ENCODE measurements at regions not wholly inside any gene's neighbourhood (a gene's known extent, or its start where the extent isn't known, plus 50 kb on each side); places are given as distances from the start of the nearest gene placed in this dataset.

DNA sequence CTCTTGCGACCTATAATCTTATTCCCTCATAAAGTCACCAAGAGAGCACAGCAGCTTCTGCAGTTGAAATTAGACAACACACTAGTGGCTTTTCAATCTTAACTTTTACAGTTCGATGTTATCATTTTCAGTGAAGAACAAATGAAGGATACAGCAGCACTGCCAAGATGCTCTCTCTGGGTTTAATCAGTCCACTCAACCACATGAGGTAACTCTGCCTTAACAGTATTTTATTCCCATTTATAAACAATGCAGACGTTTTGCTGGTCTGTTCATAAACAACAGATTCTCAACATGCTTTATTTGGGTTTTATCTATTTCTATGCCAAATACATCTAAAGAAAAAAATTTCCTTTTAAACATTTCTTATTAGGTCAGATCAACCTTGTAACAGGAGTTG lies 646.0 kb upstream of the FAM241A start:
- DNase-seq: no peak
- Mint-ChIP-seq H3K4me1 (ENCODE audit: low read depth) (no peaks in the 10 kb centered on the region), H3K4me3 (no peak overlapping the region), H3K27me3 (ENCODE audit: low read depth) (no peaks in the 10 kb centered on the region), H3K36me3 (ENCODE audit: insufficient read depth) (no peaks in the 10 kb centered on the region), H3K9me3 (no peaks in the 10 kb centered on the region)
- ATAC-seq: no peak

DNA sequence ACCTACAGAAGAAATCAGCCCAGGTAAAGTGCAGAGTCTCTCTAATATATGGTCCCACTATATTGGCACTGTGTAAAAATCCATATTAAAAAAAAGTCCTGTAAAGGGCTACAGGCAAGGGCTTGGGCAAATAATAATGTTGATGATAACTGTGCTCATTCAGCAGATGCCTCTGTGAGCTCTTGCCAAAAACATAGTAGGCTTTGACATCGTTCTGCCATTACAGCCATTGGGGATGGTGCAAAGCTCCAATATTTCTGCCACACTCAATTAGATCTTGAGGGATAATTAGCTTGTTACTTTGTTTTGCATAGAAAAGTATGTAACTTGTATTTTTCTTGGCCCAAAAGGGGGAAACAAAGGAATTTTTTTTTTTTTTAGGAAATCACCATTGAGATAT lies 645.5 kb upstream of the FAM241A start:
- Mint-ChIP-seq H3K4me1 (ENCODE audit: low read depth) (no peaks in the 10 kb centered on the region), H3K9me3 (no peaks in the 10 kb centered on the region), H3K4me3 (no peak overlapping the region), H3K27me3 (ENCODE audit: low read depth) (no peaks in the 10 kb centered on the region), H3K36me3 (ENCODE audit: insufficient read depth) (no peaks in the 10 kb centered on the region)
- ATAC-seq (no peak), DNase-seq (no peak)

DNA sequence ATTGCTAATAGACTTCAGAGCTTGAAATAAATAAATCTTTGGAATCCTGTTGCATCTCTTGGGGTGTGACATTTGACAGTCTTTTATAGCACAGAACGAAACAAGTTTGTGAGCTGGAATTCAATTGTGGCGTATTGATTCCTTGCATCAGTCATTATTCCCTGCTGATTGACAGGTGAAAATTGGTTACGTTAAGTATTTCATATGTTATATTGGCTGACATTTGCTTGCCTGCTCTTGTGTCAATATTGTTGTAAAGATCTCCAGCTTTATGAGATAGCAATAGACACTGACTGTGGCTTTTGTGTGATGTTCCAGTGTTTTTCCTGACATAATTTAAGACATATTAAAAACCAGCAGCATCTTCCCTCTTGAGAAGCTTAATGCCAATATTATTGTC lies 644.4 kb upstream of the FAM241A start:
- ATAC-seq: no peak

DNA sequence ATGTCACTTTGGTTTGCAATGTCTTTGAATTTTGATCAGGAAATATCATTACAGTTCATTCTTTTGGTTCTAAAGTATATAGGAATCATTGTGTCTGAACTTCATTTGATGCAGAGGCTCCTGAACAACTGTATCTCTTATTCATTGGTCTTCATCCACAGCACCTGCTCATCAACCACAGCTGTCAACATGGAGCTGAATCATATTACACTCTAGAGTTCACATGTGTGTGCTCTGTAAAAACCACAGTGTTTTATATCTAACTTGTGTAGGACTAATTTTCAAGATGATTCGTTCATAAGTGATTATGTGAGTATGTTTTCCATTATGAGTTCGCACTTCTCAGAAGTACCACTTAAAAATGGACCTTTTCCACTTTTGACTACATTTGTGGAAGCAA lies 643.3 kb upstream of the FAM241A start:
- no peaks in the 10 kb centered on the region for H3K36me3 Mint-ChIP-seq (ENCODE audit: insufficient read depth)
- H3K4me1 Mint-ChIP-seq (ENCODE audit: low read depth): no peaks in the 10 kb centered on the region
- no peak for DNase-seq
- no peaks in the 10 kb centered on the region for H3K27me3 Mint-ChIP-seq (ENCODE audit: low read depth)
- no peak overlapping the region for H3K4me3 Mint-ChIP-seq
- no peaks in the 10 kb centered on the region for H3K9me3 Mint-ChIP-seq
- ATAC-seq: no peak

More for the DNA sequence above, 644.4 kb upstream of the FAM241A start:
- DNase-seq: no peak
- Mint-ChIP-seq H3K27me3 (ENCODE audit: low read depth) (no peaks in the 10 kb centered on the region), H3K9me3 (no peaks in the 10 kb centered on the region), H3K4me3 (no peak overlapping the region), H3K36me3 (ENCODE audit: insufficient read depth) (no peaks in the 10 kb centered on the region), H3K4me1 (ENCODE audit: low read depth) (no peaks in the 10 kb centered on the region)

DNA sequence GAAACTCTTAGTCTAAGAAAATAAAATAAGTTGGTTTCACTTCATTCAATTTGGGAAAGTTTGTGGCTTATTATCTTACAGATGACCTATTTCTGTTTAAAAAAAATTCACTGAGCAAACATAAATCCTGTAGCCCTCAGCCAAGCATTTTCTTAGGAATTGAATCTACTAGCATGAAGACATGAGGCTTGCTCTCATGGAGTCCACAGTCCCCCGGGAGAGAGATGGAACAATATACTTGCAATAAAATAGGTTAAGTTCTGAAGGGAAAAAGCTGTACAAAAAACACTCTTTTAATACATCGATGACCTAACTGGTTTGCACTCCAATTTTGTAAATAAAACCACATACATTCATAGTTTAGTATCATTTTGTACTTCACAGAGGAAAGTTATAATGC lies 642.6 kb upstream of the FAM241A start:
- Mint-ChIP-seq H3K4me3 (no peak overlapping the region), H3K9me3 (no peaks in the 10 kb centered on the region), H3K36me3 (ENCODE audit: insufficient read depth) (no peaks in the 10 kb centered on the region), H3K4me1 (ENCODE audit: low read depth) (no peaks in the 10 kb centered on the region), H3K27me3 (ENCODE audit: low read depth) (no peaks in the 10 kb centered on the region)
- DNase-seq (no peak), ATAC-seq (no peak)

DNA sequence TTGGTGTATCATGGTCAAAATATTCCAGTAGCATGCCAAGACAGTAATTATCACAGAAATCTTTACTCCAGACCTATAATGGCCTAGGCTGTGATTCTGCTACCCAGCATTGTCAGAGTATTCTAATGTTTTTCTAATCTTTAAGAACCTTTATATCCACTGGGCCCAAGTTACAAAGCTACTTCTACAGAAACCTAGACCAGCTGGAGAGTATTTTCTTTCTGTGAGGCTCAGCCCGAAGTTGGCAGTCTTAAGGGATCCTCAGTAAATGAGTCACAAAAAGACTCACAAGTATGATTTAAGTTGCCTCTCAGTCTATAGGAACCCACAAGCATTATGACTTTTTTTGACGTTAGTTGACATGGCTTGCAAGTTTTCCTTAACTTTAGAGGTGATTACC lies 638.5 kb upstream of the FAM241A start:
- Mint-ChIP-seq H3K9me3 (peaks cover 6% of the 10 kb centered on the region), H3K4me1 (ENCODE audit: low read depth) (no peaks in the 10 kb centered on the region), H3K27me3 (ENCODE audit: low read depth) (no peaks in the 10 kb centered on the region), H3K4me3 (no peak overlapping the region), H3K36me3 (ENCODE audit: insufficient read depth) (no peaks in the 10 kb centered on the region)
- DNase-seq (no peak), ATAC-seq (no peak)

DNA sequence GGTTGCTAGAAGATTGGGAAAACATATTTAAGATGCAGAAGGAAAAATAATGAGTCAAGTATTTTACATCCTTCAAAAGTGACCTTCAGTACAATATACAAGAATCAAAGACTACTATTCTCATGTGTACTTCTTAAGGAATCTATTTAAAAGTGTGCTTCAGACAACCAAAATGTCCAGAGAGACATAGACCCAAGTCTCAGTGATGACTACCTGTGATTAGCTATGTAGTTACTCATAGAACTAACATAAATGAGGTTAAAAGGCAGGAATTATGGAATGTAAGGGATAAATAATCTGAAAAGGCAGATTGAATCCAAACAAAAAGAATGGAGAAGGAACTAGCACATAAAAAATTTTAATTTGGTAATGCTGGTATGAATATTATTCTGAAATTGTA lies 634.7 kb upstream of the FAM241A start:
- ATAC-seq (no peak), DNase-seq (no peak)
- Mint-ChIP-seq H3K36me3 (ENCODE audit: insufficient read depth) (no peaks in the 10 kb centered on the region), H3K9me3 (peaks cover 16% of the 10 kb centered on the region), H3K4me3 (no peak overlapping the region), H3K27me3 (ENCODE audit: low read depth) (no peaks in the 10 kb centered on the region), H3K4me1 (ENCODE audit: low read depth) (no peaks in the 10 kb centered on the region)

DNA sequence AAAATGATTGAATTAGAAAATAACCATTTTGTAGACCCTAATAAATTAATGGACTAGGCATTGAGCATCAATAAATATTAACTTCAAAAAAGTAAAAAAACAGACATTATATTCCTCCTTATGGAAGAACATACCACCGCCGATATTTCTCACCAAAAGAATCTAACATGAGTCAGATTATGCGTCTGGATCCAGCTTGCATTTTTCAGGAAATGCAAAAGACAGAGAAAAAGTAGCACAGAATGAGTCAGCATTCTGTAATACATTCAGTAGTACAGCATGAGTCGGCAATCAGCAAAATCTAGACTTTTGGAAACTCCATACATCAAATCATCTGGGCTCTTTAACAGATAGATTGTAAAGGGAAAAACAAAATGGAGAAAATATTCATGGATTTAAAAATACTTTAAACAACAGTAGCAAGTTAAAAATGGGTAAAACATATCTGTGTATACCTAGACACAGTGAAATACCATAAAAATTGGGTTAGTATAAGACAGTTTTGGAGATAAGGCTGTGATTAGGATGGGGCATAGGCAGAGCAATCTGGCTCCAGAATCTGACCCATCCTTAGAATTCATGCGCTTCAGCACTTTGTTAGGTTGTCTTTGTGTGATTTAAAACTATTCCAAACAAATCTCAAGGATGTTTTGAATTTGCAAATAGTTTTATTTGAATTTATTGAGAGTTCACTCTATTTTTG lies 633.0 kb upstream of the FAM241A start:
- H3K4me1 Mint-ChIP-seq (ENCODE audit: low read depth): no peaks in the 10 kb centered on the region
- H3K36me3 Mint-ChIP-seq (ENCODE audit: insufficient read depth): no peaks in the 10 kb centered on the region
- ATAC-seq (no peak), DNase-seq (no peak)
- peaks cover 16% of the 10 kb centered on the region for H3K9me3 Mint-ChIP-seq
- H3K4me3 Mint-ChIP-seq: no peak overlapping the region
- no peaks in the 10 kb centered on the region for H3K27me3 Mint-ChIP-seq (ENCODE audit: low read depth)

DNA sequence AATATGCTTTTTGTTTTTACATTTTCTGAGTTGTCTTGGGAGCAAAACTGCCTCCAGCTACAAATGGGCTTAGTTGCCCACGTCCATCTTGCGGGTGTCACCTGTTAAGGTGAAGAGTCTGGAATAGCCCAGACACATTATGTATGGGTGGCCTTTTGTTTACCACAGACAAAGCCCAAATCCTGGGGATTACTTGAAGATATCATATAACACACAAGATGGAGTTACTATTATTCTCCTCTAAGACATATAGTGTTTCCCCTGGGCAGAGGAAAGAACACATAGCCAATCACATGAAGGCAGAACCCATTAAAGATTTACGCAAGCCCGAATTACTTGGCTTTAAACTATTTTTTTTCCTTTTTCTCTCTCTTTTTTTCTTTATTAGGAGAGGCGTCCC lies 625.6 kb upstream of the FAM241A start:
- no peak overlapping the region for H3K4me3 Mint-ChIP-seq
- ATAC-seq (no peak), DNase-seq (no peak)
- no peaks in the 10 kb centered on the region for H3K36me3 Mint-ChIP-seq (ENCODE audit: insufficient read depth)
- peaks cover under 1% of the 10 kb centered on the region for H3K9me3 Mint-ChIP-seq
- no peaks in the 10 kb centered on the region for H3K4me1 Mint-ChIP-seq (ENCODE audit: low read depth)
- no peaks in the 10 kb centered on the region for H3K27me3 Mint-ChIP-seq (ENCODE audit: low read depth)

DNA sequence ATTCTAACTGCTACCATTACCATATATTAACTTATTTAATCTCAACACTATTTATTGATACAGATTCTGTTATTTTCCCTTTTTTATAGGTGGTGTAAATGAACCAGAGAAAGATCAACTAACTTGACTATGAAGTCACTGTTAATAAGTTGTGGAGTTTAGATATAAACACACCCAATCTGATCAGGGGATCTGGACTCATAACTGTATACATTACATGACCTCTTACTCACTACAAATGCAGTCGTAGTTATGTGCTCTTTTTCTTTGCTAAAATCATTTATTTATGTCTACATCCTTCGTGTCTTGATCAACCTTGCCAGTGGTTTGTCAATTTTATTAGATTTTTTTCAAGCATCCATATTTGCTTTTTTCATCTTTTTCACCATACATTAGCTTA lies 614.8 kb upstream of the FAM241A start:
- DNase-seq: no peak

DNA sequence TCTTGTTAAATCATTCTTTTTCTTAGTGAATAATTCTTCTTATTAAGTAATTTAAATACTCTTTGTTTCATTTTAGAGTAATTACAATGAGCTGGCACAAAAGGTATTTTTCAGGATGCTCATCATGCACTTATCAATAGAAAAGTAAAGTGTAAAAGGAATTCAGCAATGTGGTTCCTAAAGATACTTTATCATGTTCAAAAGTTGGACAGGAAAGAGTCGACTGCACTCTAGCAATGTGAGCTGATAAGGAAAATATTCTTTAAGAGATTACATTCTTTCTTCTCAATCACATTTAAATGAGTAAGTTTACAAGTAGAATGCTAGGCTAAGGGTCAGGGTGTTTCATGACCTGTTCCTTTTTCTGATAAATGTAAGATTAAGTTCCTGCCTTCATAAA lies 609.5 kb upstream of the FAM241A start:
- Mint-ChIP-seq H3K9me3 (peaks cover 8% of the 10 kb centered on the region), H3K4me1 (ENCODE audit: low read depth) (no peaks in the 10 kb centered on the region), H3K36me3 (ENCODE audit: insufficient read depth) (no peaks in the 10 kb centered on the region)

More for the DNA sequence above, 614.8 kb upstream of the FAM241A start:
- ATAC-seq: no peak
- H3K9me3 Mint-ChIP-seq: peaks cover 10% of the 10 kb centered on the region
- no peaks in the 10 kb centered on the region for H3K27me3 Mint-ChIP-seq (ENCODE audit: low read depth)
- no peaks in the 10 kb centered on the region for H3K36me3 Mint-ChIP-seq (ENCODE audit: insufficient read depth)
- no peaks in the 10 kb centered on the region for H3K4me1 Mint-ChIP-seq (ENCODE audit: low read depth)
- H3K4me3 Mint-ChIP-seq: no peak overlapping the region

DNA sequence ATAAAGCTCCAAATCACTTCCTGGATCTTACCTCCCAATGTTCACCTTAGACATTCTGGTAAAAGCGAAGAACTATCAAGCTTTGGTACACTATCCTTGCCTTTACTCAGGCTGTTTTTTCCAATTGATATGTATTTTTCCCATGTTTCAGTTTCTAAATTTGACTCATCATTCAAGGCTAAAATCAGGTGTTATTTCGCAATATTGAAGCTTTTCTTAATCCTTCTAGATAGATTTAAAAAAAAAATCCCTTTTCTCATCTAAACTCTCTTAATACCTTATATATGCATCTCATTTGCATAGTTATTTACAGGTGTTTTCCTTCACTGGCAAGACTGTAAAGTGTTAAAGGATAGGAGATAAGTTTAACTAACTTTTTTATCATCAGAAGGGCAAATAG lies 608.1 kb upstream of the FAM241A start:
- ATAC-seq (no peak), DNase-seq (no peak)
- Mint-ChIP-seq H3K36me3 (ENCODE audit: insufficient read depth) (no peaks in the 10 kb centered on the region), H3K27me3 (ENCODE audit: low read depth) (no peaks in the 10 kb centered on the region), H3K4me3 (no peak overlapping the region), H3K9me3 (peaks cover 8% of the 10 kb centered on the region), H3K4me1 (ENCODE audit: low read depth) (no peaks in the 10 kb centered on the region)

More for the DNA sequence above, 609.5 kb upstream of the FAM241A start:
- no peak for ATAC-seq
- DNase-seq: no peak
- H3K27me3 Mint-ChIP-seq (ENCODE audit: low read depth): no peaks in the 10 kb centered on the region
- H3K4me3 Mint-ChIP-seq: no peak overlapping the region

DNA sequence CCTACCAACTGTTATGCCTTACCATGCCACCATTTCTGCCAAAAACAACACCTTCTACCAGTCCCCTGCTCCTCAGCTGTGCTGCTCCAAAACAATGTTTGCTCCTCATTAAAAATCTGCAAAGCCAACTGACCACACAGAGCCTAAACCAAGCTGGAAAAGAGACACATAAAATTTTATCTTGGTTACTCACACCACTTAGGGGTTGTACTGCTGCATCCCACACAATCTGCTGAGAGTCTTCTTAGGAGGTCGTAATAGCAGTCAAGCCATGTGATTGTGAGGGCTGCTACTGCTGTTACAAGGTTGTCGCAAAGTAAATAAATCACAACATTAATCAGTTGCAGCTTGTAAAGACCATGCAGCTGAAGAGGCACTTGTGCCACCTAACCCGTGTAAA lies 607.4 kb upstream of the FAM241A start:
- no peak for DNase-seq
- H3K9me3 Mint-ChIP-seq: peaks cover 8% of the 10 kb centered on the region
- no peaks in the 10 kb centered on the region for H3K4me1 Mint-ChIP-seq (ENCODE audit: low read depth)
- no peak overlapping the region for H3K4me3 Mint-ChIP-seq
- H3K27me3 Mint-ChIP-seq (ENCODE audit: low read depth): no peaks in the 10 kb centered on the region
- no peaks in the 10 kb centered on the region for H3K36me3 Mint-ChIP-seq (ENCODE audit: insufficient read depth)
- ATAC-seq: no peak

DNA sequence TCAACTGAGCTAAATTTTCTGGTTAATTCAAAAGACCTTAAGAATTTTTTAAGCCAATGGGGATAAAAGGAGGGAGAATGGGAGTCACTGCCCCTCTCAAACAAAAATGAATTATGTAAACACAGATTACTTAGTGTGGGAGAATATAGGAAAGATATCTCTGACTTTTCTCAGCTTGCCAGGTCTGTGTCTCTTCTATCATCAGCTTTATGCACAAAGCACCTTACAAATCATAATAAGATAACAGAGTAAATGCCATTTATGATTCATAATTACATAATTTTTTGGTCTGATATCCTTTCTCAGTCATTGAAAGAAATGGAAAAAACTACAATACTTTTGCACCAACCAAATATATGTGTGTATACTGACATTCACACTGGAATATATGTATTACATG lies 604.6 kb upstream of the FAM241A start:
- ATAC-seq (no peak), DNase-seq (no peak)
- no peaks in the 10 kb centered on the region for H3K27me3 Mint-ChIP-seq (ENCODE audit: low read depth)
- H3K4me3 Mint-ChIP-seq: no peak overlapping the region
- H3K9me3 Mint-ChIP-seq: peaks cover 8% of the 10 kb centered on the region
- H3K36me3 Mint-ChIP-seq (ENCODE audit: insufficient read depth): no peaks in the 10 kb centered on the region
- H3K4me1 Mint-ChIP-seq (ENCODE audit: low read depth): no peaks in the 10 kb centered on the region

DNA sequence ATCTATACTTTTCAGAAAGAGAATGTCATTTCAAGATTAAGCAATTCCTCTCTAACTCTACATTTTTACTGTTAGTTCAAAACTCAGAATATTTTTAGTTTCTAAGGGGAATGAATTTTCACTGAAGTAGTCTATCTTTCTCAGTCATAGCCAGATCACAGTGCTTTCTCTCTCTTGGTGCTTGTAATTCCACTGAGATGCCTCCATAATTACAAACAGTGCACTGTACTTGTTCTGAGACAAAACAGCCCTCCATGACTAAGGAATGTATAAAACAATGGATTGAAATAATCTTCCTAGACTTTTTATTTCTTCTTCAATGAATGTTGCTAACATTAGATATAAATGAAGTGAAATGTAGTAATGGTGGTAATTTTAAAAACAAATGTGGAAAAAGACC lies 603.2 kb upstream of the FAM241A start:
- Mint-ChIP-seq H3K4me3 (no peak overlapping the region), H3K4me1 (ENCODE audit: low read depth) (no peaks in the 10 kb centered on the region), H3K27me3 (ENCODE audit: low read depth) (no peaks in the 10 kb centered on the region), H3K36me3 (ENCODE audit: insufficient read depth) (no peaks in the 10 kb centered on the region), H3K9me3 (peaks cover 8% of the 10 kb centered on the region)
- DNase-seq (no peak), ATAC-seq (no peak)

DNA sequence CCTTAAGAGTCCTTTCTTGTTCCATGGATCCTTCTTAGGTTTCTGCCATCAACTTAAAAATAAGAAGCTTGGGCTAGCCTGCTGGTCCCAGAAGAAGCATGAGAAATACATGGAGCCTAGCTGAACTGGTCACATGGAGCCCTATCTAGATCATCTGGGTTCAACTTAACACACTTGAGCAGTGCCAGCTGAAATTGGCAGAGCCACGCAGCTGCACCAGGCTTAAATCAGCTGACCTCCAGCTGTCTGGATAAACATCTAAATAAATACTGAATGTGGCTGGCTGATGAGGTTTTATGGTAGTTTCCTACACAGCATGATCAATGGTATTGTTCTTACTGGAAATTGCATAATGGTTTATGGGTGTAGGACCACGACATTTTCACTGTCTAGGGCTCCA lies 598.4 kb upstream of the FAM241A start:
- DNase-seq: no peak
- H3K27me3 Mint-ChIP-seq (ENCODE audit: low read depth): no peaks in the 10 kb centered on the region
- H3K36me3 Mint-ChIP-seq (ENCODE audit: insufficient read depth): no peaks in the 10 kb centered on the region
- no peak overlapping the region for H3K4me3 Mint-ChIP-seq
- H3K4me1 Mint-ChIP-seq (ENCODE audit: low read depth): no peaks in the 10 kb centered on the region
- no peak for ATAC-seq
- peaks cover 4% of the 10 kb centered on the region for H3K9me3 Mint-ChIP-seq
